COLO668 (cell line): ENCODE measurements at regions not wholly inside any gene's neighbourhood (a gene's known extent, or its start where the extent isn't known, plus 50 kb on each side); places are given as distances from the start of the nearest gene placed in this dataset.

Experiments used
- DNase-seq: peaks from one replicate; lab custom pipeline; 2025; ENCODE audit not compliant: unreplicated experiment; lab: John Stamatoyannopoulos, UW

DNA sequence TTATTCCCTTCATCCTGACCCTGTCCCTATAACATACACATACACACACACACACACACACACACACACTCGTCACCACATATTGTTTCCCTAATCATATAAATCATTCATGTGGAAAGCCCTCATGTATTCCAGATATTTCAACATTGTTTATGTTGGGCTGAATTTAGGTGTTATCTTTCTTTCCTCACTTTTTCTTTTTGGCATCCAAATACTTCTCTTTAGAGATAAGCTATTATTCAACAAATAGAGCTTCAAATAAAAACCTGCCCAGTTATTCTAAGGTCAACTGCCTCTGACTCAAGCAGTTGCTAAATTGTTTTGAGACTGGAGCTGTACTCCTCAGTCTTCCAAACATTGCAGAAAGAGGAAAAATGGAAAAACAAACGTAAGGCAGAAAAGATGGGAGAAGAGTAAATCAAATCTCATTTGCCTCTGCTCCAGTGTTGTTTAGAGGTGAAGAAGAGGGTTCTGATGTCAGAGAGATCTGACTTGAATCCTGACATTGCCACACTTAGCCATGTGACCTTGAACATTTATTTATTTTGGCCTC lies 215.7 kb downstream of the GAS1 start:
- DNase-seq: no peak

DNA sequence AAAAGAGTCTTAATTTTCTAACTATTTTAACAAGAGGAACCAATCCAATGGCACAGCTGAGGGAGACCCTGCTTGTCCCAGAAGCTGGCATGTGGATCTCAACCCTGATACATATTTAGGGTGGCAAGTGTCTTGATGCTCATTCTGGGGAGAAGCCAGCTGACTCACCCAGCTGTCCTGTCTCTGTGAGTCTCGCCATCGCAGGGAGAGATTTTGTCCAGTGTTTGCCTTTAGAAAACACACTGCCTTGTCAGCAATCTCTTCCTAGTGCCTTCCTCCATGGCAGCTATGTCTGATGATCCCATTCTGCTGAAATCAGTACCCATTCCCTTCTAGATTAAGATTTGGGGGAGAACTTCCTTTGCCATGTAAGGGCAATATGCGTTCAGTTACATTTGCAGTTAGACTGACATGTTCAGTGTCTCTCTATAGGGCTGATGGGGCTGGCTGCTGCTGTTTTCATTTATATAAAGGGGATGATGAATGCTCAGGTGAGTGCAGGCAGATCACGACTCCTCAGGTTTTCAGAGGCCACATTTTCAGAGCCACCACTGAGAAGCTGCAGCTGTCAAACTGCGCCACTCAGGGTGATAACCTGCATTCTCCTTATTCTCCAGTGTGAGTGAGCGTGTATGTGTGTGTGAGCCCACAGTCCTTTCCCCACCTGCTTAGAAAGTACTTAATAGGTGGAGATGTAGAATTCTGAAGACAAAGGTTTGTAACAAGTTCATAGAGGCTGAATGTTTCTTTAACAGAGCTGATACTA lies 217.0 kb downstream of the GAS1 start:
- no peak for DNase-seq

- DNase-seq: no peak
Observed at GRCh38 chr9:86724529-86724928, 222.8 kb downstream of the GAS1 start.

DNA sequence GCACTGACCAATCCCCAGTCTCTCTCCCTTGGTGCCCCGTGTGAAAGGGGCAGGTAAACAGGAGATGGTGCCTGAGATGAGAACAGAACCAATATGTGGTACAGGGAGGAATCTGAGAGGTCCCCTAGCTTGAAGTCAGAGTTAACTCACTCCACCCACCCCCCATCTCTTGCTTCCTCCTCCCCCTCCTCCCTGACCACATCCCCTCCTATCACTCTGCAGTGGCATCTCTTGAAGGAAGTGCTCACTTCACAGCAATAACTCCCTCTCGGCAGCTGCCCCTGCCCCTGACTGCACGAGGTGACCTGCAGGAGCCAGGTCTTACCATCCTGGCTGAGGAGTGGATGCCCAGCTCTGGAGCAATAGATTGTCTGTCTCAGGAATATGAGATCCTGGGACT lies 224.0 kb downstream of the GAS1 start:
- no peak for DNase-seq

DNA sequence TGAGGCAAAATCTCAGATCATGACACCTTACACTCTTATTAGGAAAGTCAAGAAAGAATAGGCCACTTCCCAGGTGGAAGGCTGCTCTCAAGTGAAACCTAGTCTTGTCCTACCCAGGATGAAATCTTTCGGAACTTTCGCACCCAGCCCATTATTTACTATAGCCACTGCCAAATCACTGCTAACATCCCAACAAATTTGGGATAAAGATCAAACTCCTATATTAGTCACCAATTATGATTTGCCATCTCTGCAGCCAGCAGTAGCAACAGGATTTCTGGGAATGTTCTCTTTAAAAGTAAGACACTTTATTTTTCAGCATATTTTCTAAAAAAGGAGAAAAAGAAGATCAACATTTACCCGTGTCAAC lies 224.6 kb downstream of the GAS1 start:
- DNase-seq: no peak

- no peak for DNase-seq
Observed at GRCh38 chr9:86721843-86722705, 225.2 kb downstream of the GAS1 start.

DNA sequence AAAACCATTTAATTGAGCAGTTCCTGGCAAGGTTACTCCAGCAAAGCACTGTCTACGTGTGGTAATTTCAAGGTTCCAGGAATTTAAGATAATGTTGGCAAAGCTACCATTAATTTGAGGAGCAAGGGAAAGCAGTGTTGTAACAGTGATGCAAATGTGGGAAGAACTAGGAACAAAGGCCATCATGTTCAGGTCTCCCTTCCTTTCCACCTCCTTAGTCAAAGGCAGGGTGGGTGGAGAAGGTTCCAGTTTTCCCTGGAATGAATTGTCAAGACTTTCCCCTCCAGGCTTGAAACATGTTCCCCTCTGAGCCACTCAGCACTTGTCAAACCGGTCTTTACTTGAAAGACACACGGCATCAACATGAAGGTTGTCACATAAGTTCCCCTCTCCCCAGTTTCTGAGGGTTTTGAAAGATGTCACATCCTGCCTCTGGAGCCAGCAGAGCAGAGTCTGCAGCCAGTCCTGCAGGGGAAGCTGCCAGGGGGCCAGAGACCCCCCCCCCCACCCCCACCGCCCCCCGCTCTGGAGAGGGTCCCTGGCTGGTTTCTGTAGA lies 226.0 kb downstream of the GAS1 start:
- no peak for DNase-seq

- DNase-seq: no peak
Observed at GRCh38 chr9:86720639-86721225, 226.6 kb downstream of the GAS1 start.

DNA sequence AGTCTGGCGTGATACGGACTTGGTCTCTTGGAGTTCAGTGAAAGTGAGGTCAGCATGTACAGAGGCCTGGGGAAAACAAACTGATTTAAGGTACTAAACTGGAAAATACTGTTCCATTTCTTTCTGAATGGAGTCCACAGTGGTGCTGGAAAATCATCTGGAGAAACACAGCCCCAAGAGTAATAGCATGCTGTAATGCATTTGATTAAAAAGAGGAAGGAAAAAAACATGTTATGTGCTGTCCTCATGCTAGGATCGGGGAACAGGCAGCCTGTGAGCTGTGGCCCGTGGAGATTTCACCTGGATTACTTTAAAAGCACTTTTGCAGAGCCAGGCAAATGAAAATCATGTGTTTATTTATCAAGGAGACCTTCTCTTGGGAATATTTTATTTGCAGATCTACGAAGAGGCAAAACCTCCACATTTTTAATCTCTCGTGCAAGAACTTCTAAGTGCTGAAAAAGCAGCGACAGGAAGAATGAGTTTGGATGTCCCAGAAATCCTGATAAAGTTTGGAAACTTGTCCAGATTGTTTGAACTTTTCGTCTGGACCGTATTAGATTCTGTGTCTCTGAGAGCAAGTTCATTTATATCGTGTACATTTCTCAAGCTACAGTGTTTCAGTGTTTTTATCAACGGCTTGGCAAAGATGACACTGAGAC lies 228.8 kb downstream of the GAS1 start:
- no peak for DNase-seq

- DNase-seq: no peak
Observed at GRCh38 chr9:86716326-86716922, 230.9 kb downstream of the GAS1 start.

GRCh38 chr9:86714999-86715398 lies 232.3 kb downstream of the GAS1 start:
- DNase-seq: no peak

- DNase-seq: no peak
Observed at GRCh38 chr9:86713970-86714369, 233.3 kb downstream of the GAS1 start.

DNA sequence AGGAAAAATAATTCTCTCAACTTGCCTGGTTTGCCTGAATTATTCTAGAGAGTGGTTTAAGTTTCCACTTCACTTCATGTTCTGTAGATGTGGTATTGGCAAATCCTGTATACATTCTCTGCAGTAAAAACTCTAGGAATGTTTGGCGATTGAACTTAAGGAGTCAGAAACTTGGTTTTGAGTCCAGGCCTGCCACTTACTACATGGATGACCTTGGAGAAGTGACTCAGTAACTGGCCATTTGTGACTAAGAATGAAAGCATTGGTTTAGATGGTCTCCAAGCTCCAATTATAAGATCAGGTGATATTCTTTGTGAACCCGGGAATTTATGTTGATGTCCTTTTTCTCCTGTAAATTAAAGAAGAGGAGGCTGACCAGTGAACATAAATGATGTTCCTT lies 233.8 kb downstream of the GAS1 start:
- DNase-seq: no peak

DNA sequence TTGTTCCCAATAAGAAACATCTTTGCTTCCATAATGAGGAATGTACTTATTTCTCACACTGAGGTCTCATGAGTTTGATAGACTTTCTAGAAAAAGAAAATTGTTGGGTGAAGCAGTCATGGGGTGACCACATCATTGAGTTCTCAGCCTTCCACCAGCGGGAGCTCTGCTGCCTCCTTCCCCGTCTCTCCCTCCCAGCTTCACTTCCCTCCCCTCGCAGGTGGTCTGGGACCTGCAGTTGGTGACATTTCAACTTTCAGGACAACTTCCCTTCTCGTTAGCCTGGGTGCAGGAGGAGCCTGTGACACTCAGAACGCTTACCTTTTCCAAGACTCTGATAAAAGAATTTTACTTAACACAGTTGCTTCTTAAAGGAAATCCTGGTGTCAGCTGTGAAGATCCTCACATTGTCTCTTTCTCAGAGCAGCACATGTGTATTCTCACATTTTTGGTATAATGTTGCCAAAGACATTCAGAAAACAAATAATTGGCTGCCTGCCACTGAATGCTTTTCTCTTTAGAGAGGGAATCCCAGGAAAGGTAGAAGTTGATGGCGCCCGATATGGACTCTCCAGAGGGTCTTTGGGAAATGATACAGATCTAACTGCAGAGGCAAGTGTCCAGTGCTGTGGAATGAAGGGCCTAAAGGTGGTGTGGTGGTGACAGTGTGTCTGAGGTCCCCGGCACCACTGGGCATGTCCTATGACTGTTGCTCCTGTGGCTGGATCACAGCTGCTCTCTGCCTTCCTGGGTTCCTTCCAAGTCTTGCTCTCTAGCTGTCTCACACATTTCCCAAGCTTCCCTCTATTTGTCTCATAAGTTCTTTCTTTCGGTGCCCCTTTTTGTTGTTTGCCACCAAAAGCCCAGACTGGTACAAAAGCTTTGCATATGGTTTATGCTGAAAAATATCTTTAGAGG lies 238.1 kb downstream of the GAS1 start:
- DNase-seq: no peak

- no peak for DNase-seq
Observed at GRCh38 chr9:86707932-86708510, 239.3 kb downstream of the GAS1 start.

GRCh38 chr9:86706391-86706790 lies 240.9 kb downstream of the GAS1 start:
- DNase-seq: no peak

- no peak for DNase-seq
Observed at GRCh38 chr9:86705490-86705889, 241.8 kb downstream of the GAS1 start.

GRCh38 chr9:86703346-86703745 lies 244.0 kb downstream of the GAS1 start:
- no peak for DNase-seq

DNA sequence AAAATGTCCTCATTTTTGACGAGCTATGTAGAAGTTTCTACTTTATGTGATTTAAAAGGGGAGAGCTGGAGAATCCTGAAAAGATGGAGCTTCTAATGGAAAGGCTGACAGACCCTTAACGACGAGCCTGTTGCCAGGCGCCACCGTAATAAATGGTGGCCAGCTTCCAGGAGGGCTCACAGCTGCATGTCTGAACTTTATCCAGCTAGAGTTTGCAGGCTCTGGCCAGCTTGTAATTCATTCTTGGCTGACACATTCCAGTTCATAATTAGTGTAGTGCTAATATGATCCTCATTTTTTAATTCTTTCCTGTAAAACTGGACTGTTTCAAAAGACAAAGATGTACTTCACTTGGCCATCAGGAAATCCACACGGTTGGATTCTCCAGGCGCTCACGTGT lies 246.7 kb downstream of the GAS1 start:
- DNase-seq: no peak
